GM19240 (cell line): ENCODE measurements at regions not wholly inside any gene's neighbourhood (a gene's known extent, or its start where the extent isn't known, plus 50 kb on each side); places are given as distances from the start of the nearest gene placed in this dataset.
"Not testable (repeated sequence)": the region's sequence is repeated elsewhere in the genome, so short reads cannot be mapped to it uniquely, and the experiment has no call there.

Experiments
- DNase-seq: peaks from one replicate; pipeline ENCODE4 v3.0.0; 2011; ENCODE audit warnings: low spot score; ENCODE audit not compliant: insufficient read length

DNA sequence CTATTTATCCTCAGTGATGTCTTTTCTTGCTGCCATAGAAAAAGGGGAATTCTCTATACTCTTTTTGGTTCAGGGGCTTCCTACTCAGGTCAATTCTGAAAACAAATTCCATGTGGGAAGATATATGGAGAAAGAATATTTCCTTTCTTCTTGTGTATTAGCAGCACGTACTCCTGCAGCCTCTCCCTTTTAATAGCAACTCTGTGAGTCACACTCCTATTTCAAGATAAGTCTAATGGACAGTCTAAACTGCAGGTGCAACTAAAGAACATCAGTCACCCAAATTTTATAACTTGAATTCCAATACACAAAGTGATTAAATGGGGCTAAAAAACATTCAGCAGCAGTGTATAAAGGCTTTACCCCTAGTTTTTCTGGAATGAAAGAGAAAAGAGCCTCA lies 942.2 kb downstream of the CNTNAP5 start:
- DNase-seq = no peak

- no peak for DNase-seq
These were observed 944.9 kb downstream of the CNTNAP5 start for GRCh38 chr2:124970030-124970429.

- DNase-seq = no peak
These were observed 948.3 kb downstream of the CNTNAP5 start for GRCh38 chr2:124973396-124973795.

- no peak for DNase-seq
These were observed 950.1 kb downstream of the CNTNAP5 start for GRCh38 chr2:124975224-124975623.

DNA sequence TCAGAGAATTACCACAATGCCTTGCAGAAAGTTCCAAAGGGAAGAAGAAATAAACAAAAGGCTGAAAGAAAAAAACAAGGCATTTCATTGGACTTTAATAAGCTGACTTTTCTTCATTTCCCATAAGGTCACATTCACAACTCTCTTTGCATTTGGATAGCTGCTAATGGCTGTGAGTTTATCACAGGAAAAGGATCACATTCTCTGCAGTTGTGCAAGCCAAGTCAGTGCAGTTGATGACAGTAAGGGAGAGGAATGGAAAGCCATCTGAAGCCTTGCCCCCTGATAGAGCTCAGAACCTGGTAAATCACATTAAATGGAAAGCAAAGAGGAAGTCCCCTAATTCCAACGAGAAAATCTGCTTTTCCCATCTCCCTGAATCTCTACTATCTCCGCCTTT lies 950.6 kb downstream of the CNTNAP5 start:
- no peak for DNase-seq

- no peak for DNase-seq
These were observed 953.5 kb downstream of the CNTNAP5 start for GRCh38 chr2:124978597-124978996.

DNA sequence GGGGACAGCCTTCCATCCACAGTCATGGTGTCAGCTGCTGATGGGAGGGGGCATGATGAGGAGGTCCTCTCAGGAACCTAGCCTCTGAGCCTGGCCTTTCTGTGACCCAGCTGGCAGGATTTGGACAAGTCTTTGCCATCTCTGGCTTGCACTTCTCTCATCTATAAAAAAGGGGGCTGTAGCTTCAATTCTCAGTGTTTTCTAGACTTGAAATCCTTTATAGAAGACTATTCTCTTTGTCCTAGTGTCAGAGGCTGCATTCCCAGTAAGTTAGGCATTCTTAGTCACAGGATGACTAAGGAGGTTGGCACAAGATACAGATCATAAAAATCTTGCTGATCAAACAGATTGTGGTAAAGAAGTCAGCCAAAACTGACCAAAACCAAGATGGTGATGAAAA lies 958.5 kb downstream of the CNTNAP5 start:
- no peak for DNase-seq

DNA sequence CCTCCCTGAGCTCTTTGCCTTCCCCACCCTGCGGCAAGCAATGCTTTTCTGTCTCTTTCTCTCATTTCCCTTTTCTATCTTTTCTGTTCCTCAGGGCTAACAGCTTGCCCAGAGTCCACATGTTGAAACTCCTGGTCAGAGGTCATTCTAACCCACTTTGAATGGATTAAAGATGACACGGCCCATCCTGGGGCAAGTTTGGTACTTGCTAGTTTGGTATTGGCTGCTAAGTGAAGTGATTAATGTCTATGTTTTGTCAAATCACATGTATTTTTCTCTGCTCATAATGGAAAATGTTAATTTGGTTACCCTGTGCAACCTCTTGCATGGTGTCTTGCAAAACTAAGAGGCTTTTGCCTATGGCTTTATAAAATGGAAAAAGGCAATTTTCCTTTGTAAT lies 960.2 kb downstream of the CNTNAP5 start:
- DNase-seq = no peak

DNA sequence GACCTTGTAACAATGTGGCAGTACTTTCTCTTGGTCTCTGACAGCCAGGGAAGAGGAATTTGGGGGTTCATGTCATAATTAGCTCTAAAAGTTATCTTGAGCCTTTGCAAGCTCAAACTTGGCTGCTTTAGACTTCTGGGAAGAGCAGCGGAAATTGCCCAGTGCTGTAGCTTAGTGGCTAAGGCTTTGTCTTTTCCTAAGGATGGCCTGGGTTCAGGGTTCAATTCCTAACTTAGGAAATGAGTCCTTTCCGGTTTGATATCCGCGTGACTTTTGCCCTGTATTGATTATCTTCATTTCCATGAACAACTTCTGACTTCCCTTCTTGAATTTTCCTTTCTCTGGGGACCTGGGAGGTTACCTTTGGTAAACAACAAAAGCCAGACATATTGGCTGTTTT lies 961.0 kb downstream of the CNTNAP5 start:
- no peak for DNase-seq

- DNase-seq = not testable (repeated sequence)
These were observed 961.8 kb downstream of the CNTNAP5 start for GRCh38 chr2:124986870-124987269.

GRCh38 chr2:124987436-124987835 lies 962.3 kb downstream of the CNTNAP5 start:
- DNase-seq = not testable (repeated sequence)

DNA sequence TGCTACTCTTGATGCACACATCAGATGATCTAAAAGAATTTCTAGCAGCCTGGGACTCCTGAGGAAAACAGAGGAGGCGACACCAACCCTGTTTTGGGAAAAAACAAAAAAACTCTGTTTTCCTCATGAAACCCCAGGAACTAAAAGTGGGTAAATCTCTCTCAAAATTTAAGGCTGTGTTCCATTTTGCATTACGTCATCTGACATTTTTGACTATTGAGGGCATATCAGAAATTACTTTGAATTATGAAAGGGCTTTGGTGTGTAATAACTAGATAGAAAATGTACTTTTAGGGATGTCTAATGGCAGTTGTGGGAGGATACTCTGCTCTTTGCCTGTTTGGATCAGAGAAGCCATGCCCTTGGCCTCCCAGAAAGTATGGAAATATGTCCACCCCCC lies 963.0 kb downstream of the CNTNAP5 start:
- DNase-seq = no peak

- DNase-seq = no peak
These were observed 963.7 kb downstream of the CNTNAP5 start for GRCh38 chr2:124988794-124989193.

DNA sequence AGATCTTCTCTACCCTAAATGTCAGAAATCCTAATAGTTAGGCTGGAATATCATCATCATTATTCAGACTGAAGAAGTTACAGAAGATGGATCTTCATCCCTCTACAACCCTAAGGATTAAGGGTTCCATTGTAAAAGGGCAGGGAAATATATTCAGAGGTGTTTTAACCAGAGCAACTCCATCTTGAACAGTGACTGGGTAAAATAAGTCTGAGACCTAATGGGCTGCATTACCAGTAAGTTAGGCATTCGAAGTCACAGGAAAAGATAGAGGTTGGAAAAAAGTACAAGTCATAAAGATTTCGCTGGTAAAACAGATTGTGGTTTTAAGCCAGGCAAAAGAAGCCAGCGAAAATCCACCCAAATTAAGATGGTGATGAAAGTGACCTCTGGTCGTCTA lies 968.7 kb downstream of the CNTNAP5 start:
- no peak for DNase-seq

GRCh38 chr2:124995185-124995912 lies 970.3 kb downstream of the CNTNAP5 start:
- DNase-seq = no peak

- no peak for DNase-seq
These were observed 971.3 kb downstream of the CNTNAP5 start for GRCh38 chr2:124996406-124996805.

DNA sequence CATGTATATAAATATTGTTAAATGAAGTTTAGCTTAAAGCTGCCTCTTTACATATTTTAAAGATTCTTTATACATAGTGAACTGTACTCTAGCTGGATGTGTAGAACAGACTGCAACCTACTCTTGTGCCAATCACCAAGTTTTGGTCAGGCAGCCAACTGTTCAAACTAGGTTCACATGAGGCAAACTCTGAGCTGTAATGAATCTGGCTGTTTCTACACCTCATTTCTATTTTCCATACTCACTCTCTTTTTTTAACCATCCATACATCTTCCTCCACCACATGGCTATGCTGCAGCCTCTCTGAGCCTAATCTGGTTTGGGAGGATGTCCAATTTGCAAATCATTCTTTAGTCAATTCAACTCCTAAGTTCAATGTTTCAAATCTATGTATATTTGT lies 974.8 kb downstream of the CNTNAP5 start:
- DNase-seq = no peak

DNA sequence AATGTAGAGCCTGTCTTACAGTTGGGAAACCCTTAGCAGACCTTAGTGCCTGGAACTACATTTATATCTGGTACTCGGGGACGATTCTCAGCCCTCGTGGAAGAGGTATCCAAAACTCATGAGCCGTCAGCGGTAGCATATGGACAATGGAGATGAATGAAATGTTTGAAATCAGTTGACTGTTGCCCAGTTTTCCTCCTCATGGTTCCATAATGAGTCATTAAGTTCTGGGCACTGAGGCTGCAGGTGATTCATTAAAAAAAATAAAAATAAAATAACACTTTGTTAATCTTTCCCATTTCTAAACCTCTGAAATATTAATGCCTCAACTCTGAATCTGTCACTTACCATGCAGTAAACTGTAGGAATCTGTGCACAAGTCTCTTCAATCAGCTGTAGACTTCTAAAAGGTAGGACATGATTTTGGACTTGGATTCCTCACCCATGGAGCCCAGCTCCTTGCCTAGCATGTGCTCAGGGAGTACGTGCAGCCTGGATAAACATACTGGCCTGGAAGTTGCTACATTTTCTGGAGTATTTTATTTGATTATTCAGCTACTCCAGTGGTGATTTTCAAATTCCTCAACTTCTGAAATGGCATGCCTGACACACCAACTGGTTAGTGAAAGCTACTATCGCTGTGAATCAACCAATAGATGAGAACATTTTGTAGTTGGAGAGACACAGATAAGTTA lies 979.2 kb downstream of the CNTNAP5 start:
- no peak for DNase-seq

DNA sequence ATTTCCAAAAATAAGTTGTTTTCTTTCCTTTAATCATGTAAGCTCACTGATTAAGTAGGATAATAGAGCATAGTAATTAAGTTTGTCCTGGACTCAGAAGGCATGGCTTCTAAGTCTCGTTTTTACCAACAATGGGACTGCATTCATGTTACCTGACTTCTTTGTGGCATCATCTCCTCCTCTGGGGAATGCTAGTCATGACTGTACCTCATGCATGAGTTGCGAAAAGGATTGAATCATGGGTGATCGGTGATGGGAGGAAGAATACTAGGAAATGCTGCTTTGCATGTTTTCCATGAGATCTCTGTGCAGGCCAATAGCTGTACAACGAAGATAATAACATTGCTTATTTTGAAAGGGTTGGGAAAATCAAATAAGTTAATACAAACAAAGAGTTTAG lies 981.6 kb downstream of the CNTNAP5 start:
- no peak for DNase-seq

- not testable (repeated sequence) for DNase-seq
These were observed 1003.6 kb downstream of the CNTNAP5 start for GRCh38 chr2:125028721-125029120.

- DNase-seq = no peak
These were observed 1008.8 kb downstream of the CNTNAP5 start for GRCh38 chr2:125033871-125034270.

DNA sequence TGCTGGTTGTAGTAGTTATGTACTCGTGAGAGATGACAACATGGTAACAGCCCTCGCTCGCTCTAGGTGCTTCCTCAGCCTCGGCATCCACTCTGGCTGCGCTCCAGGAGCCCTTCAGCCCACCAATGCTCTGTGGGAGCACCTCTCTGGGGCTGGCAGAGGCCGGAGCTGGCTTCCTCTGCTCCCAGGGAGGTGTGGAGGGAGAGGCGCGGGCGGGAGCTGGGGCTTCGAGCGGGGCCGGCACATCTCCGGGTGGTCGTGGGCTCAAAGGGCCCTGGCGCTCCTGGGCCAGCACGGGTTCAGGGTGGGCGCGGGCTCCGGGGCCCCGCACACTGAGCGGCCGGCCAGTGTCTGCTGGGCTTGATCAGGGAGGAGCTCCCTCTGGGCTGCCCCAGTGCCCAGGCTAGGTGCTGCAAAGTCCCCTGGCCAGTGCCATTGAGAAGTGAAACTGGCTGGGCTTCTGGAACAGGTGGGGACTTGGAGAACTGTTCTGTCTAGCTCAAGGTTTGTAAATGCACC lies 1012.1 kb downstream of the CNTNAP5 start:
- no peak for DNase-seq

DNA sequence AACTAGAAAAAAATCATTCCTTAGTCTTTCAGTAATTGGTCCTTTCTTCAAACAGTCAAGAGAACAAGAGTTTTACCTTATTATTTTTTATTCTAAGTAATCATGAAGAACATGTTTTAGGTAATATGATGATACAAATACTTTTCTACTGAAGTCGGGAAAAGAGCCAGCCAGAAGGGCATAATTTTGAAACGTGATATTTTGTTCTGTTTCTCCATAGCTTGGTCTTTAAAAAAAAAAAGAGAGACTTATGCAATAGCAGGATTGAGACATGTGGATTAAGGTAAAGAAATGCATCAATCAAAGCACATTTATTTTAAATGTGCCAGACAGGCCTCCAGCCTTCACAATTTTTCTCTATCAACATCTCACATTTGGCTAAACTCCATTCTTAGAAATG lies 1016.8 kb downstream of the CNTNAP5 start:
- DNase-seq = no peak
